ENCODE measurements at regions not wholly inside any gene's neighbourhood (a gene's known extent, or its start where the extent isn't known, plus 50 kb on each side); places are given as distances from the start of the nearest gene placed in this dataset.
"Not testable (repeated sequence)": the region's sequence is repeated elsewhere in the genome, so short reads cannot be mapped to it uniquely, and the experiment has no call there.

- TF ChIP-seq REST (IDR thresholded peaks at IDR 0.05); CTCF (IDR thresholded peaks at IDR 0.05; ENCODE audit: low read depth, low read length, missing input control); YY1 (IDR thresholded peaks at IDR 0.05); EGR1 (IDR thresholded peaks at IDR 0.05; ENCODE audit: low read depth in 2 of 2); TAF1 (conservative IDR thresholded peaks at IDR 0.05); RAD21 (IDR thresholded peaks at IDR 0.05): not testable (repeated sequence)
Observed at GRCh38 chr1:148341729-148342128, 141.4 kb downstream of the PPIAL4G start.

Measured in liver (tissue), 3 donors.